Astrocyte (in vitro differentiated cells and primary cell): ENCODE measurements at regions not wholly inside any gene's neighbourhood (a gene's known extent, or its start where the extent isn't known, plus 50 kb on each side); places are given as distances from the start of the nearest gene placed in this dataset.

Source experiments
- CTCF ChIP-seq: IDR thresholded peaks from 2 replicates; pipeline ENCODE4 v1.5.1; 2011; ENCODE audit warnings: low read depth, mild to moderate bottlenecking, inconsistent platforms, low read length, moderate library complexity; ENCODE audit not compliant: insufficient read depth
- EZH2 ChIP-seq: IDR thresholded peaks from 2 replicates; pipeline ENCODE4 v1.6.1; 2012; ENCODE audit warnings: mild to moderate bottlenecking, low read length, inconsistent platforms; ENCODE audit not compliant: insufficient read depth

DNA sequence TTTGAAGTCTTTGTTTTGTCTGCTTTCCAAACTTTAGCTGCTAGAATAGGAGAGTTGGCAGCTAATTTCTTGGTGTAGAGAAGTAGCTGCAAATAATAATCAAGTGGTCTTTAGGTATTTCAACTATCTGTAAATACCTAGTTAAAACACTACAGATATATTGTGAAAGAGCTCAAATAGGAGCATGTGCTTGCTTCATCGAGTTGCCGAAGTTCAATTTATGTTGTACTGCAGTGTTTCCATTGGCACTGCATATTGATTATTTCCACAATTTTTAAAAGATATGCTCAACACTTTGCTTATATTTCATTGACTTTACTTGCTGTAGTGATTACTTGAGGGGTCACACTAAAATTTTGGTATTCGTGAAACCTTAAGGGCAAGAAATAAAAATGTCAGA lies 131.6 kb upstream of the BMP4 start:
- no peak for TF ChIP-seq CTCF
- no peak for TF ChIP-seq EZH2
